ENCODE measurements at regions not wholly inside any gene's neighbourhood (a gene's known extent, or its start where the extent isn't known, plus 50 kb on each side); places are given as distances from the start of the nearest gene placed in this dataset.

- no peak for TF ChIP-seq POLR2AphosphoS5 (IDR thresholded peaks at IDR 0.05)
- TF ChIP-seq, protein P1, sequence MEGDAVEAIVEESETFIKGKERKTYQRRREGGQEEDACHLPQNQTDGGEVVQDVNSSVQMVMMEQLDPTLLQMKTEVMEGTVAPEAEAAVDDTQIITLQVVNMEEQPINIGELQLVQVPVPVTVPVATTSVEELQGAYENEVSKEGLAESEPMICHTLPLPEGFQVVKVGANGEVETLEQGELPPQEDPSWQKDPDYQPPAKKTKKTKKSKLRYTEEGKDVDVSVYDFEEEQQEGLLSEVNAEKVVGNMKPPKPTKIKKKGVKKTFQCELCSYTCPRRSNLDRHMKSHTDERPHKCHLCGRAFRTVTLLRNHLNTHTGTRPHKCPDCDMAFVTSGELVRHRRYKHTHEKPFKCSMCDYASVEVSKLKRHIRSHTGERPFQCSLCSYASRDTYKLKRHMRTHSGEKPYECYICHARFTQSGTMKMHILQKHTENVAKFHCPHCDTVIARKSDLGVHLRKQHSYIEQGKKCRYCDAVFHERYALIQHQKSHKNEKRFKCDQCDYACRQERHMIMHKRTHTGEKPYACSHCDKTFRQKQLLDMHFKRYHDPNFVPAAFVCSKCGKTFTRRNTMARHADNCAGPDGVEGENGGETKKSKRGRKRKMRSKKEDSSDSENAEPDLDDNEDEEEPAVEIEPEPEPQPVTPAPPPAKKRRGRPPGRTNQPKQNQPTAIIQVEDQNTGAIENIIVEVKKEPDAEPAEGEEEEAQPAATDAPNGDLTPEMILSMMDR (IDR thresholded peaks at IDR 0.05 in 8 of 11, conservative IDR thresholded peaks at IDR 0.05 in 3 of 11), result no peak
- no peak for TF ChIP-seq POLR2A (IDR thresholded peaks at IDR 0.05)
- H3K27ac ChIP-seq, result no peak overlapping the region
- H3K4me3 ChIP-seq, result no peak overlapping the region
- H3K27me3 ChIP-seq (replicated peaks in 1 of 7), result no peaks in the 10 kb centered on the region
- no peaks in the 10 kb centered on the region for H3K4me1 ChIP-seq
- peak; percentile 47 for DNase-seq
- WGBS, 5 donors, result 78 to 94% (median 82%) methylated on average over 2 to 3 of the region's 3 CpGs
- no peaks in the 10 kb centered on the region for H3K36me3 ChIP-seq
- peaks cover 0 to 17% (median 12%) of the 10 kb centered on the region in 8 donors for H3K9me3 ChIP-seq
- intact Hi-C loops (cut with DNase I; ENCODE audit: low total_unique reads), result no loop called here
Observed at GRCh38 chr12:83414981-83415380, 728.3 kb downstream of the TMTC2 start.

DNA sequence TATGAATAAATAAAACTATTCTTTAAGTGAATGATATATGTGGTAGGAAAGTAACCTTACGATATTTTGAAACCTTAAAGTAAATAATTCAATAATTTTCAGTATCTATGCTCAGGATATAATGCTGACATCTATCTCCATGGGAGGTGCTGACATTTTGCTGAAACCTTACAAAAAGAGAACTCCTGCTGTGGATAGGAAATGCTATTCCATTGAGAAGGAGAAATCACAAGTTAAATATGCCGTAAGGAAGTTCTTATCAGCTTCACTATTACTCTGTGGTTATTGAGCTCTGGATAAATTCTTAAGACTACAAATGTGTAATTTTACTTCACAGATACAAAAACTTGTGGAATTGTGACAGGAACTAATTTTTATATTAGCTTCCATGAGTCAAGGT, 722.1 kb downstream of the TMTC2 start:
- 76 to 83% (median 80%) methylated on average over 2 of the region's 2 CpGs for WGBS, 5 donors
- intact Hi-C loops (cut with DNase I; ENCODE audit: low total_unique reads), result no loop called here

DNA sequence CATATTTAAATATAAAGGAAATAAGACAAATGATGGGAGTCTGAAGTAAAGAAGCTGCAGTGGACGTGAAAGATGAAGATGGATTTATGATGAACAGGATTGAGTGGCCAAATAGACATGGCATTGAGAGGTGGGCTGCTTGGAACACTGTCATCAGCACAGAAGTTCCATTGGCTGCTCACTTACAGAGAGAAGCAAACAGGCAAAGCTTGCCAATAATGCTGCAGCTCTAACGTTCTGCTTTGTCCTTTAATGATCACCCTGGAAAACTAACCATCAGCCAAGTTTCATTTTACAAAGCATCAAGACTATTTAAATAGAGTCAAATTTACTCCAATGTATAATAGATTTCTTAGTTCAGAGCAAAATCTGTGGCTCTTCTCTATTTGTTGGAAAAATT, 721.4 kb downstream of the TMTC2 start:
- 54 to 64% (median 59%) methylated on average over 2 of the region's 2 CpGs for WGBS, 5 donors
- H3K9me3 ChIP-seq, result peaks cover 0 to 10% (median 0%) of the 10 kb centered on the region in 8 donors
- H3K27me3 ChIP-seq (replicated peaks in 1 of 7), result no peaks in the 10 kb centered on the region
- no peak overlapping the region for H3K27ac ChIP-seq
- intact Hi-C loops (cut with DNase I; ENCODE audit: low total_unique reads), result no loop called here
- no peak for DNase-seq
- no peaks in the 10 kb centered on the region for H3K4me1 ChIP-seq
- H3K4me3 ChIP-seq, result no peak overlapping the region
- H3K36me3 ChIP-seq, result no peaks in the 10 kb centered on the region
- TF ChIP-seq POLR2A (IDR thresholded peaks at IDR 0.05), result no peak
- TF ChIP-seq, protein P1 (IDR thresholded peaks at IDR 0.05 in 8 of 11, conservative IDR thresholded peaks at IDR 0.05 in 3 of 11), result no peak
- no peak for TF ChIP-seq POLR2AphosphoS5 (IDR thresholded peaks at IDR 0.05)

More for the DNA sequence above, 722.1 kb downstream of the TMTC2 start:
- TF ChIP-seq POLR2AphosphoS5 (IDR thresholded peaks at IDR 0.05), result no peak
- TF ChIP-seq, protein P1 (IDR thresholded peaks at IDR 0.05 in 8 of 11, conservative IDR thresholded peaks at IDR 0.05 in 3 of 11), result no peak
- TF ChIP-seq POLR2A (IDR thresholded peaks at IDR 0.05), result no peak
- H3K4me3 ChIP-seq, result no peak overlapping the region
- H3K27ac ChIP-seq, result no peak overlapping the region
- H3K4me1 ChIP-seq, result no peaks in the 10 kb centered on the region
- no peaks in the 10 kb centered on the region for H3K27me3 ChIP-seq (replicated peaks in 1 of 7)
- no peak for DNase-seq
- peaks cover 0 to 10% (median 0%) of the 10 kb centered on the region in 8 donors for H3K9me3 ChIP-seq
- no peaks in the 10 kb centered on the region for H3K36me3 ChIP-seq

- Histone ChIP-seq H3K4me1 (no peaks in the 10 kb centered on the region), H3K9me3 (peaks cover 0 to 7% (median 0%) of the 10 kb centered on the region in 8 donors), H3K4me3 (no peak overlapping the region), H3K36me3 (no peaks in the 10 kb centered on the region), H3K27me3 (replicated peaks in 1 of 7) (no peaks in the 10 kb centered on the region), H3K27ac (no peak overlapping the region)
- WGBS, 5 donors, result 86 to 90% (median 89%) methylated on average over 3 of the region's 3 CpGs
- no peak for DNase-seq
- TF ChIP-seq, protein P1 (IDR thresholded peaks at IDR 0.05 in 8 of 11, conservative IDR thresholded peaks at IDR 0.05 in 3 of 11), result no peak
- no peak for TF ChIP-seq POLR2AphosphoS5 (IDR thresholded peaks at IDR 0.05)
- TF ChIP-seq POLR2A (IDR thresholded peaks at IDR 0.05), result no peak
- intact Hi-C loops (cut with DNase I; ENCODE audit: low total_unique reads), result no loop called here
Observed at GRCh38 chr12:83404521-83404920, 717.8 kb downstream of the TMTC2 start.

Data from spleen (tissue), 11 donors.